ENCODE measurements at regions not wholly inside any gene's neighbourhood (a gene's known extent, or its start where the extent isn't known, plus 50 kb on each side); places are given as distances from the start of the nearest gene placed in this dataset.

DNA sequence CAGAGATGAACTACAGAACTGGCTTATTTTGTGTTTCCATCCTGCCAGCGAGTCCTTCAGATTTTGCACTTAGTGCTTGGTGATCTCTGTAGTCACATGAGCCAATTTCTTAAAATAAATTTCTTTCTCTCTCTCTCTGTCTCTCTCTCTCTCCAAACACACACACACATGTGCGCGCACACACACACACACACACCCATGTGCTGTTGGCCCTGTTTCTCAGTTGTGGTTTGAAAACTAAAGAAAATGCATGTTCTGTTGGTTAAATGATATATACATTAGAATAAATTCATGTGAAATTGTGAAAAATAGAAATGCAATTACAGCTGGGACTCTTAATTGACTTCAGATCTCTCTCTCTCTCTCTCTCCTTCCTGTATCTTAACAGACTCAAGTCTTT, 399.3 kb downstream of the FAT4 start:
- TF ChIP-seq, protein P1, sequence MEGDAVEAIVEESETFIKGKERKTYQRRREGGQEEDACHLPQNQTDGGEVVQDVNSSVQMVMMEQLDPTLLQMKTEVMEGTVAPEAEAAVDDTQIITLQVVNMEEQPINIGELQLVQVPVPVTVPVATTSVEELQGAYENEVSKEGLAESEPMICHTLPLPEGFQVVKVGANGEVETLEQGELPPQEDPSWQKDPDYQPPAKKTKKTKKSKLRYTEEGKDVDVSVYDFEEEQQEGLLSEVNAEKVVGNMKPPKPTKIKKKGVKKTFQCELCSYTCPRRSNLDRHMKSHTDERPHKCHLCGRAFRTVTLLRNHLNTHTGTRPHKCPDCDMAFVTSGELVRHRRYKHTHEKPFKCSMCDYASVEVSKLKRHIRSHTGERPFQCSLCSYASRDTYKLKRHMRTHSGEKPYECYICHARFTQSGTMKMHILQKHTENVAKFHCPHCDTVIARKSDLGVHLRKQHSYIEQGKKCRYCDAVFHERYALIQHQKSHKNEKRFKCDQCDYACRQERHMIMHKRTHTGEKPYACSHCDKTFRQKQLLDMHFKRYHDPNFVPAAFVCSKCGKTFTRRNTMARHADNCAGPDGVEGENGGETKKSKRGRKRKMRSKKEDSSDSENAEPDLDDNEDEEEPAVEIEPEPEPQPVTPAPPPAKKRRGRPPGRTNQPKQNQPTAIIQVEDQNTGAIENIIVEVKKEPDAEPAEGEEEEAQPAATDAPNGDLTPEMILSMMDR (IDR thresholded peaks at IDR 0.05; ENCODE audit: insufficient read depth, low read length): no peak
- TF ChIP-seq, protein P2, sequence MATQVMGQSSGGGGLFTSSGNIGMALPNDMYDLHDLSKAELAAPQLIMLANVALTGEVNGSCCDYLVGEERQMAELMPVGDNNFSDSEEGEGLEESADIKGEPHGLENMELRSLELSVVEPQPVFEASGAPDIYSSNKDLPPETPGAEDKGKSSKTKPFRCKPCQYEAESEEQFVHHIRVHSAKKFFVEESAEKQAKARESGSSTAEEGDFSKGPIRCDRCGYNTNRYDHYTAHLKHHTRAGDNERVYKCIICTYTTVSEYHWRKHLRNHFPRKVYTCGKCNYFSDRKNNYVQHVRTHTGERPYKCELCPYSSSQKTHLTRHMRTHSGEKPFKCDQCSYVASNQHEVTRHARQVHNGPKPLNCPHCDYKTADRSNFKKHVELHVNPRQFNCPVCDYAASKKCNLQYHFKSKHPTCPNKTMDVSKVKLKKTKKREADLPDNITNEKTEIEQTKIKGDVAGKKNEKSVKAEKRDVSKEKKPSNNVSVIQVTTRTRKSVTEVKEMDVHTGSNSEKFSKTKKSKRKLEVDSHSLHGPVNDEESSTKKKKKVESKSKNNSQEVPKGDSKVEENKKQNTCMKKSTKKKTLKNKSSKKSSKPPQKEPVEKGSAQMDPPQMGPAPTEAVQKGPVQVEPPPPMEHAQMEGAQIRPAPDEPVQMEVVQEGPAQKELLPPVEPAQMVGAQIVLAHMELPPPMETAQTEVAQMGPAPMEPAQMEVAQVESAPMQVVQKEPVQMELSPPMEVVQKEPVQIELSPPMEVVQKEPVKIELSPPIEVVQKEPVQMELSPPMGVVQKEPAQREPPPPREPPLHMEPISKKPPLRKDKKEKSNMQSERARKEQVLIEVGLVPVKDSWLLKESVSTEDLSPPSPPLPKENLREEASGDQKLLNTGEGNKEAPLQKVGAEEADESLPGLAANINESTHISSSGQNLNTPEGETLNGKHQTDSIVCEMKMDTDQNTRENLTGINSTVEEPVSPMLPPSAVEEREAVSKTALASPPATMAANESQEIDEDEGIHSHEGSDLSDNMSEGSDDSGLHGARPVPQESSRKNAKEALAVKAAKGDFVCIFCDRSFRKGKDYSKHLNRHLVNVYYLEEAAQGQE (IDR thresholded peaks at IDR 0.05; ENCODE audit: insufficient replicate concordance, low read depth): no peak
- TF ChIP-seq SPI1 (IDR thresholded peaks at IDR 0.05; ENCODE audit: borderline replicate concordance, low read depth) (no peak), POLR2AphosphoS5 (IDR thresholded peaks at IDR 0.05; ENCODE audit: low read depth) (no peak), GABPA (IDR thresholded peaks at IDR 0.05; ENCODE audit: low read depth) (no peak)

Measured in HL-60 (cell line).